HEK293 (cell line): ENCODE measurements at regions not wholly inside any gene's neighbourhood (a gene's known extent, or its start where the extent isn't known, plus 50 kb on each side); places are given as distances from the start of the nearest gene placed in this dataset.

Experiments used
- CTCF ChIA-PET: fragments of 350-600 bp; formaldehyde crosslinking; extraction: SDS; loops from one replicate; lab custom pipeline; 2021; ENCODE audit warnings: antibody characterized with exemption; lab: Yijun Ruan, JAX
- POLR2A ChIA-PET: fragments of 300-600 bp; formaldehyde crosslinking; extraction: SDS; loops from one replicate; lab custom pipeline; 2020; ENCODE audit warnings: antibody characterized with exemption, inconsistent platforms; lab: Yijun Ruan, JAX
- H3K27ac ChIP-seq: fragments of 200-500 bp; sonication (Bioruptor generic); 2 replicates; pipeline ENCODE4 v1.5.1; 2014; ENCODE audit warnings: low read depth, low read length, control low read depth, inconsistent platforms; ENCODE audit errors: extremely low read depth
- H3K36me3 ChIP-seq, 2 experiments: fragments of 200-500 bp in 1 of 2; sonication (Bioruptor generic) in 1 of 2; 1 replicate in 1 of 2; 2 replicates in 1 of 2; pipeline ENCODE4 v1.5.1; 2014 to 2017; ENCODE audit warnings: inconsistent platforms in 2 of 2, low read length in 2 of 2; ENCODE audit not compliant: control insufficient read depth in 2 of 2, insufficient read depth in 1 of 2
- H3K4me1 ChIP-seq: fragments of 200-500 bp; sonication (Bioruptor generic); 2 replicates; pipeline ENCODE4 v1.5.1; 2014; ENCODE audit warnings: mild to moderate bottlenecking, low read length, inconsistent platforms; ENCODE audit not compliant: control insufficient read depth, insufficient read depth
- H3K4me3 ChIP-seq: 2 replicates; pipeline ENCODE4 v1.5.1; 2011; ENCODE audit warnings: low read depth, mild to moderate bottlenecking, control low read depth, low read length, moderate library complexity
- H3K9me3 ChIP-seq: fragments of 200-500 bp; sonication (Bioruptor generic); 2 replicates; pipeline ENCODE4 v1.5.1; 2014; ENCODE audit warnings: low read depth, low read length, inconsistent platforms; ENCODE audit not compliant: control insufficient read depth, insufficient read depth
- BCL11A ChIP-seq: fragments of 450-650 bp; formaldehyde crosslinking; IDR thresholded peaks from 2 replicates; pipeline ENCODE4 v1.5.1; 2016; ENCODE audit warnings: low read depth, missing biosample characterization, missing genetic modification characterization
- BCL11B ChIP-seq: fragments of 450-650 bp; formaldehyde crosslinking; IDR thresholded peaks from 2 replicates; pipeline ENCODE4 v1.5.1; 2016; ENCODE audit warnings: low read depth, missing biosample characterization, missing genetic modification characterization
- HOXA7 ChIP-seq: sonication (generic); formaldehyde crosslinking; IDR thresholded peaks from 2 replicates; pipeline ENCODE4 v1.8.1; 2022; ENCODE audit warnings: missing genetic modification reagents, borderline replicate concordance
- ZFHX2 ChIP-seq: fragments of 450-650 bp; formaldehyde crosslinking; conservative IDR thresholded peaks from 2 replicates; pipeline ENCODE4 v1.5.1; 2016; ENCODE audit warnings: missing biosample characterization, missing genetic modification characterization
- ZFP37 ChIP-seq: fragments of 450-650 bp; formaldehyde crosslinking; IDR thresholded peaks from 2 replicates; pipeline ENCODE4 v1.5.1; 2016; ENCODE audit warnings: missing biosample characterization, missing genetic modification characterization
- ZNF132 ChIP-seq: fragments of 450-650 bp; formaldehyde crosslinking; IDR thresholded peaks from 2 replicates; pipeline ENCODE4 v1.5.1; 2017; ENCODE audit warnings: missing biosample characterization, missing genetic modification characterization, borderline replicate concordance
- ZNF223 ChIP-seq: fragments of 450-650 bp; formaldehyde crosslinking; IDR thresholded peaks from 2 replicates; pipeline ENCODE4 v1.5.1; 2016; ENCODE audit warnings: missing biosample characterization, missing genetic modification characterization
- ZNF335 ChIP-seq: fragments of 450-650 bp; formaldehyde crosslinking; conservative IDR thresholded peaks from 2 replicates; pipeline ENCODE4 v1.5.1; 2016; ENCODE audit warnings: missing biosample characterization, missing genetic modification characterization
- ZNF394 ChIP-seq: fragments of 450-650 bp; formaldehyde crosslinking; IDR thresholded peaks from 2 replicates; pipeline ENCODE4 v1.5.1; 2016; ENCODE audit warnings: missing biosample characterization, missing genetic modification characterization, mild to moderate bottlenecking, moderate library complexity, borderline replicate concordance
- ZNF830 ChIP-seq: fragments of 450-650 bp; IDR thresholded peaks from 2 replicates; pipeline ENCODE4 v1.5.0; 2018; ENCODE audit warnings: missing biosample characterization, missing genetic modification characterization, low read depth, mild to moderate bottlenecking, moderate library complexity
- ZSCAN30 ChIP-seq: fragments of 450-650 bp; IDR thresholded peaks from 2 replicates; pipeline ENCODE4 v1.5.1; 2018; ENCODE audit warnings: missing biosample characterization, mild to moderate bottlenecking, missing genetic modification characterization, moderate library complexity
- TF ChIP-seq, protein P1 (sequence below): fragments of 450-650 bp; formaldehyde crosslinking; IDR thresholded peaks from 2 replicates; pipeline ENCODE4 v1.5.1; 2016; ENCODE audit warnings: missing biosample characterization, missing genetic modification characterization
- TF ChIP-seq, protein P2 (sequence below): fragments of 450-650 bp; formaldehyde crosslinking; IDR thresholded peaks from 2 replicates; pipeline ENCODE4 v1.5.1; 2017; ENCODE audit warnings: missing biosample characterization, missing genetic modification characterization
- TF ChIP-seq, protein P3 (sequence below): fragments of 450-650 bp; formaldehyde crosslinking; IDR thresholded peaks from 2 replicates; pipeline ENCODE4 v1.5.1; 2017; ENCODE audit warnings: missing biosample characterization, missing genetic modification characterization
- TF ChIP-seq, protein P4 (sequence below): fragments of 450-650 bp; IDR thresholded peaks from 2 replicates; pipeline ENCODE4 v1.5.1; 2018; ENCODE audit warnings: missing biosample characterization, missing genetic modification characterization
- TF ChIP-seq, protein P5 (sequence below): fragments of 450-650 bp; formaldehyde crosslinking; IDR thresholded peaks from 2 replicates; pipeline ENCODE4 v1.5.1; 2017; ENCODE audit warnings: missing biosample characterization, mild to moderate bottlenecking, missing genetic modification characterization, moderate library complexity
- TF ChIP-seq, protein P6 (sequence below): fragments of 450-650 bp; formaldehyde crosslinking; IDR thresholded peaks from 2 replicates; pipeline ENCODE4 v1.5.1; 2016; ENCODE audit warnings: missing biosample characterization, missing genetic modification characterization
- TF ChIP-seq, protein P7 (sequence below): fragments of 450-650 bp; formaldehyde crosslinking; IDR thresholded peaks from 2 replicates; pipeline ENCODE4 v1.5.1; 2016; ENCODE audit warnings: missing biosample characterization, missing genetic modification characterization
- TF ChIP-seq, protein P8 (sequence below): fragments of 450-650 bp; formaldehyde crosslinking; optimal IDR thresholded peaks from 2 replicates; pipeline ENCODE3; 2016; ENCODE audit warnings: missing biosample characterization, mild to moderate bottlenecking, missing genetic modification characterization
- TF ChIP-seq, protein P9 (sequence below): fragments of 450-650 bp; formaldehyde crosslinking; IDR thresholded peaks from 2 replicates; pipeline ENCODE4 v1.5.1; 2016; ENCODE audit warnings: missing biosample characterization, missing genetic modification characterization

DNA sequence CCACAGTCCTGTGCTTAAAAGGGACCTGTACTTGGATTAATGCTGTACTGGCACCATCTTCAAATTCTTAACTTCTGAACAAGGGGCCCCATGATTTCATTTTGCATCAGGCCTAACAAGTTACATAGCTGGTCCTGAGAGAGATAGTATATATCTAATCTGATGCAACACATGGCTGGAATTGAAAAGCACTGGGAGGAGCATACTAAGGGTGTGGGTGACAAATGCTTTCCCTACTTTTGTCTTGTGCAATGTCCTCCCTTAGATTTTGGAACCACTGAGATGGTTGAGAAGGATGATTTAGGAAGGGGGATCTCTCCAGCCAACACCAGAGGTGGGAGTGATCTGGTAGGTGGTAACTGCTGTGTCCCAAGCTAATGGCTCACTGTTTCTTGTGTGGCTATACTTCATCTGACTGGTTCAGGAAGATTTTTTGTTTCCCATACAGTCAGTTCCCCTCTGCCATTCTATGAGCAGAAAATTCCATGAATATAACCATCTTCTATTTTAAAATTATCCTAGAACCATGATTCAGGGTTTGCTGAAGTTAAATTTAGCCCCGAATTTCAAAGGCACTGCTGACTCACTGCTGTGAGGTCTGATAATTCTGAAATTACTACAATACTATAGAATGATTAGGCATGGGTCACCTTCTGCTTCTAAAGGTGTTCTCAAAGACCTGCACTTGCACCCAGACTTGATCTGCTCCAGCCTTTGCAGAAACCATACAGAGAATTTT is 108.3 kb upstream of the NCKAP5 start (continued):
- TF ChIP-seq, protein P1, sequence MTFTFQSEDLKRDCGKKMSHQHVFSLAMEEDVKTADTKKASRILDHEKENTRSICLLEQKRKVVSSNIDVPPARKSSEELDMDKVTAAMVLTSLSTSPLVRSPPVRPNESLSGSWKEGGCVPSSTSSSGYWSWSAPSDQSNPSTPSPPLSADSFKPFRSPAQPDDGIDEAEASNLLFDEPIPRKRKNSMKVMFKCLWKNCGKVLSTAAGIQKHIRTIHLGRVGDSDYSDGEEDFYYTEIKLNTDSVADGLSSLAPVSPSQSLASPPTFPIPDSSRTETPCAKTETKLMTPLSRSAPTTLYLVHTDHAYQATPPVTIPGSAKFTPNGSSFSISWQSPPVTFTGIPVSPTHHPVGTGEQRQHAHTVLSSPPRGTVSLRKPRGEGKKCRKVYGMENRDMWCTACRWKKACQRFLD (tag by site-specific recombination) = no peak
- TF ChIP-seq, protein P2, sequence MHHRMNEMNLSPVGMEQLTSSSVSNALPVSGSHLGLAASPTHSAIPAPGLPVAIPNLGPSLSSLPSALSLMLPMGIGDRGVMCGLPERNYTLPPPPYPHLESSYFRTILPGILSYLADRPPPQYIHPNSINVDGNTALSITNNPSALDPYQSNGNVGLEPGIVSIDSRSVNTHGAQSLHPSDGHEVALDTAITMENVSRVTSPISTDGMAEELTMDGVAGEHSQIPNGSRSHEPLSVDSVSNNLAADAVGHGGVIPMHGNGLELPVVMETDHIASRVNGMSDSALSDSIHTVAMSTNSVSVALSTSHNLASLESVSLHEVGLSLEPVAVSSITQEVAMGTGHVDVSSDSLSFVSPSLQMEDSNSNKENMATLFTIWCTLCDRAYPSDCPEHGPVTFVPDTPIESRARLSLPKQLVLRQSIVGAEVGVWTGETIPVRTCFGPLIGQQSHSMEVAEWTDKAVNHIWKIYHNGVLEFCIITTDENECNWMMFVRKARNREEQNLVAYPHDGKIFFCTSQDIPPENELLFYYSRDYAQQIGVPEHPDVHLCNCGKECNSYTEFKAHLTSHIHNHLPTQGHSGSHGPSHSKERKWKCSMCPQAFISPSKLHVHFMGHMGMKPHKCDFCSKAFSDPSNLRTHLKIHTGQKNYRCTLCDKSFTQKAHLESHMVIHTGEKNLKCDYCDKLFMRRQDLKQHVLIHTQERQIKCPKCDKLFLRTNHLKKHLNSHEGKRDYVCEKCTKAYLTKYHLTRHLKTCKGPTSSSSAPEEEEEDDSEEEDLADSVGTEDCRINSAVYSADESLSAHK = no peak
- peak; percentile 38; the same call in 1 of the 2 replicates for TF ChIP-seq ZFHX2 (tag by site-specific recombination)
- no peak for TF ChIP-seq BCL11A

DNA sequence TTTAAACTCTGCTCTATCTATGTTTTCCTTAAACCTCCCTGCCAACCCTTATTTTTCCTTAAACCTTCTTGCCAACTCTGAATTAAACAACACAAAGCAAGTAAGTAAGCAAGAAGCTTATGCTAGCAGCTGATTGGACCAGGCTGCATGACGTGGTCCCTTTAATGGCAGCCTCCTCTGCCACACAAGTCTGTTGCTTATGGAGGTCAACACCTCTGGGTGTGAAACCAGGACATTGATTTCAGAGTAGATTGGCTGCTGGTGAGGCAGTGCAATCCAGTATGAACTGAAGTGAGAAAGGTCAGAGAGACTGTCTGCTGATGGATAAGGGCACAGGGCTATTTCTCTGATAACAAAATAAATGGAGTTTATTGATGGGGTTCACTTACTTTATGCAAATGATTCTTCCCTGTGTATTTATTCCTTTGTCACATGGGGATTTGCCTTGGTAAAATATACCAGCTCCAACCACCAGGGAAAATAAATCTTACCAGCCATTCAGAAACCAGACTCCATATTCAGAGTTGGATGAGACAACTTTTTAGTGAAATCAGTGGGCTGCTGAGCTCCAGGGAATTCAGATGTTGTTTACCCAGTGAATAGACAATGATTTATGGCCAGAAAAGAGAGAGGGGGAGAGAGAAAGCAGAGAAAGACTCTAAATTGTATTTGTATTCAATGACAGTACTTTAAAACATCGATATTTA is 112.2 kb upstream of the NCKAP5 start:
- peaks cover 12% of the 10 kb centered on the region for H3K4me1 ChIP-seq
- CTCF ChIA-PET = no interaction called here
- H3K27ac ChIP-seq = no peak overlapping the region
- H3K36me3 ChIP-seq = no peaks in the 10 kb centered on the region
- no peak overlapping the region for H3K4me3 ChIP-seq
- no peak for TF ChIP-seq BCL11B (tag by site-specific recombination)
- no peak for TF ChIP-seq ZNF830 (tag by site-specific recombination)
- no peak for TF ChIP-seq ZNF223 (tag by site-specific recombination)
- TF ChIP-seq ZNF335 (tag by site-specific recombination) = no peak
- TF ChIP-seq ZNF132 (tag by site-specific recombination) = no peak
- TF ChIP-seq ZNF394 (tag by site-specific recombination) = no peak
- TF ChIP-seq, protein P3, sequence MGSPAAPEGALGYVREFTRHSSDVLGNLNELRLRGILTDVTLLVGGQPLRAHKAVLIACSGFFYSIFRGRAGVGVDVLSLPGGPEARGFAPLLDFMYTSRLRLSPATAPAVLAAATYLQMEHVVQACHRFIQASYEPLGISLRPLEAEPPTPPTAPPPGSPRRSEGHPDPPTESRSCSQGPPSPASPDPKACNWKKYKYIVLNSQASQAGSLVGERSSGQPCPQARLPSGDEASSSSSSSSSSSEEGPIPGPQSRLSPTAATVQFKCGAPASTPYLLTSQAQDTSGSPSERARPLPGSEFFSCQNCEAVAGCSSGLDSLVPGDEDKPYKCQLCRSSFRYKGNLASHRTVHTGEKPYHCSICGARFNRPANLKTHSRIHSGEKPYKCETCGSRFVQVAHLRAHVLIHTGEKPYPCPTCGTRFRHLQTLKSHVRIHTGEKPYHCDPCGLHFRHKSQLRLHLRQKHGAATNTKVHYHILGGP = no peak
- TF ChIP-seq, protein P4, sequence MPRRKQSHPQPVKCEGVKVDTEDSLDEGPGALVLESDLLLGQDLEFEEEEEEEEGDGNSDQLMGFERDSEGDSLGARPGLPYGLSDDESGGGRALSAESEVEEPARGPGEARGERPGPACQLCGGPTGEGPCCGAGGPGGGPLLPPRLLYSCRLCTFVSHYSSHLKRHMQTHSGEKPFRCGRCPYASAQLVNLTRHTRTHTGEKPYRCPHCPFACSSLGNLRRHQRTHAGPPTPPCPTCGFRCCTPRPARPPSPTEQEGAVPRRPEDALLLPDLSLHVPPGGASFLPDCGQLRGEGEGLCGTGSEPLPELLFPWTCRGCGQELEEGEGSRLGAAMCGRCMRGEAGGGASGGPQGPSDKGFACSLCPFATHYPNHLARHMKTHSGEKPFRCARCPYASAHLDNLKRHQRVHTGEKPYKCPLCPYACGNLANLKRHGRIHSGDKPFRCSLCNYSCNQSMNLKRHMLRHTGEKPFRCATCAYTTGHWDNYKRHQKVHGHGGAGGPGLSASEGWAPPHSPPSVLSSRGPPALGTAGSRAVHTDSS (tag by site-specific recombination) = no peak
- no peak for TF ChIP-seq ZSCAN30 (tag by site-specific recombination)
- TF ChIP-seq, protein P5, sequence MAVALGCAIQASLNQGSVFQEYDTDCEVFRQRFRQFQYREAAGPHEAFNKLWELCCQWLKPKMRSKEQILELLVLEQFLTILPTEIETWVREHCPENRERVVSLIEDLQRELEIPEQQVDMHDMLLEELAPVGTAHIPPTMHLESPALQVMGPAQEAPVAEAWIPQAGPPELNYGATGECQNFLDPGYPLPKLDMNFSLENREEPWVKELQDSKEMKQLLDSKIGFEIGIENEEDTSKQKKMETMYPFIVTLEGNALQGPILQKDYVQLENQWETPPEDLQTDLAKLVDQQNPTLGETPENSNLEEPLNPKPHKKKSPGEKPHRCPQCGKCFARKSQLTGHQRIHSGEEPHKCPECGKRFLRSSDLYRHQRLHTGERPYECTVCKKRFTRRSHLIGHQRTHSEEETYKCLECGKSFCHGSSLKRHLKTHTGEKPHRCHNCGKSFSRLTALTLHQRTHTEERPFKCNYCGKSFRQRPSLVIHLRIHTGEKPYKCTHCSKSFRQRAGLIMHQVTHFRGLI = no peak
- TF ChIP-seq ZFP37 = no peak
- TF ChIP-seq, protein P6, sequence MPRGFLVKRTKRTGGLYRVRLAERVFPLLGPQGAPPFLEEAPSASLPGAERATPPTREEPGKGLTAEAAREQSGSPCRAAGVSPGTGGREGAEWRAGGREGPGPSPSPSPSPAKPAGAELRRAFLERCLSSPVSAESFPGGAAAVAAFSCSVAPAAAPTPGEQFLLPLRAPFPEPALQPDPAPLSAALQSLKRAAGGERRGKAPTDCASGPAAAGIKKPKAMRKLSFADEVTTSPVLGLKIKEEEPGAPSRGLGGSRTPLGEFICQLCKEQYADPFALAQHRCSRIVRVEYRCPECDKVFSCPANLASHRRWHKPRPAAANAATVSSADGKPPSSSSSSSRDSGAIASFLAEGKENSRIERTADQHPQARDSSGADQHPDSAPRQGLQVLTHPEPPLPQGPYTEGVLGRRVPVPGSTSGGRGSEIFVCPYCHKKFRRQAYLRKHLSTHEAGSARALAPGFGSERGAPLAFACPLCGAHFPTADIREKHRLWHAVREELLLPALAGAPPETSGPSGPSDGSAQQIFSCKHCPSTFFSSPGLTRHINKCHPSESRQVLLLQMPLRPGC (tag by site-specific recombination) = no peak
- TF ChIP-seq, protein P7, sequence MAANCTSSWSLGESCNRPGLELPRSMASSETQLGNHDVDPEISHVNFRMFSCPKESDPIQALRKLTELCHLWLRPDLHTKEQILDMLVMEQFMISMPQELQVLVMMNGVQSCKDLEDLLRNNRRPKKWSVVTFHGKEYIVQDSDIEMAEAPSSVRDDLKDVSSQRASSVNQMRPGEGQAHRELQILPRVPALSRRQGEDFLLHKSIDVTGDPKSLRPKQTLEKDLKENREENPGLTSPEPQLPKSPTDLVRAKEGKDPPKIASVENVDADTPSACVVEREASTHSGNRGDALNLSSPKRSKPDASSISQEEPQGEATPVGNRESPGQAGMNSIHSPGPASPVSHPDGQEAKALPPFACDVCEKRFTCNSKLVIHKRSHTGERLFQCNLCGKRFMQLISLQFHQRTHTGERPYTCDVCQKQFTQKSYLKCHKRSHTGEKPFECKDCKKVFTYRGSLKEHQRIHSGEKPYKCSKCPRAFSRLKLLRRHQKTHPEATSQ = no peak
- TF ChIP-seq, protein P8, sequence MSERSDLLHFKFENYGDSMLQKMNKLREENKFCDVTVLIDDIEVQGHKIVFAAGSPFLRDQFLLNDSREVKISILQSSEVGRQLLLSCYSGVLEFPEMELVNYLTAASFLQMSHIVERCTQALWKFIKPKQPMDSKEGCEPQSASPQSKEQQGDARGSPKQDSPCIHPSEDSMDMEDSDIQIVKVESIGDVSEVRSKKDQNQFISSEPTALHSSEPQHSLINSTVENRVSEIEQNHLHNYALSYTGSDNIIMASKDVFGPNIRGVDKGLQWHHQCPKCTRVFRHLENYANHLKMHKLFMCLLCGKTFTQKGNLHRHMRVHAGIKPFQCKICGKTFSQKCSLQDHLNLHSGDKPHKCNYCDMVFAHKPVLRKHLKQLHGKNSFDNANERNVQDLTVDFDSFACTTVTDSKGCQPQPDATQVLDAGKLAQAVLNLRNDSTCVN (tag by site-specific recombination) = no peak
- TF ChIP-seq, protein P9, sequence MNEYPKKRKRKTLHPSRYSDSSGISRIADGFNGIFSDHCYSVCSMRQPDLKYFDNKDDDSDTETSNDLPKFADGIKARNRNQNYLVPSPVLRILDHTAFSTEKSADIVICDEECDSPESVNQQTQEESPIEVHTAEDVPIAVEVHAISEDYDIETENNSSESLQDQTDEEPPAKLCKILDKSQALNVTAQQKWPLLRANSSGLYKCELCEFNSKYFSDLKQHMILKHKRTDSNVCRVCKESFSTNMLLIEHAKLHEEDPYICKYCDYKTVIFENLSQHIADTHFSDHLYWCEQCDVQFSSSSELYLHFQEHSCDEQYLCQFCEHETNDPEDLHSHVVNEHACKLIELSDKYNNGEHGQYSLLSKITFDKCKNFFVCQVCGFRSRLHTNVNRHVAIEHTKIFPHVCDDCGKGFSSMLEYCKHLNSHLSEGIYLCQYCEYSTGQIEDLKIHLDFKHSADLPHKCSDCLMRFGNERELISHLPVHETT (tag by site-specific recombination) = no peak
- TF ChIP-seq HOXA7 (CRISPR knock-in tag) = no peak
- H3K9me3 ChIP-seq = no peaks in the 10 kb centered on the region
- POLR2A ChIA-PET = no interaction called here
